Mucosa of descending colon (tissue), 3 donors: ENCODE measurements at regions not wholly inside any gene's neighbourhood (a gene's known extent, or its start where the extent isn't known, plus 50 kb on each side); places are given as distances from the start of the nearest gene placed in this dataset.

Experiments used
- ATAC-seq: fragments of 200-7000 bp; cut with Tn5 transposase; one replicate; pipeline ENCODE4 v1.9.1; 2020; ENCODE audit warnings: mild to moderate bottlenecking, moderate library complexity
- DNase-seq, 3 donors: peaks; one replicate each; pipeline ENCODE4 v3.0.0-alpha.2; 2020
- H3K36me3 ChIP-seq: fragments of 200-600 bp; one replicate; pipeline ENCODE4 v1.8.0; 2021; ENCODE audit warnings: low read depth, mild to moderate bottlenecking
- H3K4me1 ChIP-seq: fragments of 200-600 bp; one replicate; pipeline ENCODE4 v1.8.0; 2021; ENCODE audit warnings: low read depth, mild to moderate bottlenecking
- H3K4me3 ChIP-seq: fragments of 200-600 bp; one replicate; pipeline ENCODE4 v1.8.0; 2021; ENCODE audit warnings: mild to moderate bottlenecking
- H3K9me3 ChIP-seq: fragments of 200-600 bp; one replicate; pipeline ENCODE4 v1.8.0; 2021; ENCODE audit warnings: mild to moderate bottlenecking
- intact Hi-C, 2 donors: fragments of 100-400 bp; cut with DNase I in 1 of 2; cut with micrococcal nuclease in 1 of 2; formaldehyde crosslinking; loops; one replicate each; pipeline versions ENCODE4 v1.11.0 to v1.11.1; 2022; cut with DNase I, micrococcal nuclease
- TF ChIP-seq, protein P1 (sequence below): fragments of 200-600 bp; IDR thresholded peaks from one replicate; pipeline ENCODE4 v1.8.0; 2022; ENCODE audit warnings: antibody characterized with exemption, mild to moderate bottlenecking
- donor health status: DM: no; HTN: no; CAD: no; lungs with moderate emphysema.
- donor health status: DM: no; HTN: no; CAD: no.
- donor health status: DM: no; HTN: yes; CAD: no.

DNA sequence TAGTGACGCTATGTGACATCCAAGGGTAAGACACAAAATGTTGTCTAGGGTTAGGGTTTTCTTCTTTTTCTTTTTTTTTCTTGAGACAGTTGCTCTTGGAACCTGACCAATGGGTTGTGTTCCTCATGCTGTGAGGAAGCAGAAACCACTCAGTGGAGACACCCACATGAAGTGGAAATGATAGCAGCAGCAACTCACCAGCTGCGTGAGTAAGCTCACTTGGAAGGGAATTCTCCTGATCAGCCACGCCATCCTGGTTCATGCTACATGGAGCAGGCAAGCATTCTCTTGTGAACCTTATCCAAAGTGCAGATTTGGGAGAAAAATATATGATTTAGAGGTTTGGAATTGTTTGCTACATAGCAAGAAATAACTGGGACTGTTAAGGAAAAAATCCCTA, 863.7 kb downstream of the EPHA4 start:
- ATAC-seq = no peak
- intact Hi-C loops = no loop called here
- no peaks in the 10 kb centered on the region for H3K9me3 ChIP-seq
- no peaks in the 10 kb centered on the region for H3K4me1 ChIP-seq
- H3K36me3 ChIP-seq = no peaks in the 10 kb centered on the region
- H3K4me3 ChIP-seq = no peak overlapping the region
- TF ChIP-seq, protein P1, sequence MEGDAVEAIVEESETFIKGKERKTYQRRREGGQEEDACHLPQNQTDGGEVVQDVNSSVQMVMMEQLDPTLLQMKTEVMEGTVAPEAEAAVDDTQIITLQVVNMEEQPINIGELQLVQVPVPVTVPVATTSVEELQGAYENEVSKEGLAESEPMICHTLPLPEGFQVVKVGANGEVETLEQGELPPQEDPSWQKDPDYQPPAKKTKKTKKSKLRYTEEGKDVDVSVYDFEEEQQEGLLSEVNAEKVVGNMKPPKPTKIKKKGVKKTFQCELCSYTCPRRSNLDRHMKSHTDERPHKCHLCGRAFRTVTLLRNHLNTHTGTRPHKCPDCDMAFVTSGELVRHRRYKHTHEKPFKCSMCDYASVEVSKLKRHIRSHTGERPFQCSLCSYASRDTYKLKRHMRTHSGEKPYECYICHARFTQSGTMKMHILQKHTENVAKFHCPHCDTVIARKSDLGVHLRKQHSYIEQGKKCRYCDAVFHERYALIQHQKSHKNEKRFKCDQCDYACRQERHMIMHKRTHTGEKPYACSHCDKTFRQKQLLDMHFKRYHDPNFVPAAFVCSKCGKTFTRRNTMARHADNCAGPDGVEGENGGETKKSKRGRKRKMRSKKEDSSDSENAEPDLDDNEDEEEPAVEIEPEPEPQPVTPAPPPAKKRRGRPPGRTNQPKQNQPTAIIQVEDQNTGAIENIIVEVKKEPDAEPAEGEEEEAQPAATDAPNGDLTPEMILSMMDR = no peak
- DNase-seq = no peak

DNA sequence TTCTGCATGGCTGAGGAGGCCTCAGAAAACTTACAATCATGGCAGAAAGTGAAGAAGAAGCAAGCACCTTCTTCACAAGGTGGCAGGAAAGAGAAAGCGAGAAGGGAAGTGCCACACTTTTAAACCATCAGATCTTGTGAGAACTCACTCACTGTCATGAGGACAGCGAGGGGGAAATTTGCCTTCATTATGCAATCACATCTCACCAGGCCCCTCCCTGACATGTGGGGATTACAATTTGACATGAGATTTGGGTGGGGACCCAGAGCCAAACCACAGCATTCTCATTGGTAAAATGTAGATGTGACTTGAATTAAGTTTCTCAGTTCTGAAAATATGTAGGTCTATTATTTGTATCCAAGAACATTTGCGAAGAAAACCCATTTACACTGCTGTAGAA, 854.8 kb downstream of the EPHA4 start:
- Histone ChIP-seq H3K4me3 (no peak overlapping the region), H3K36me3 (no peaks in the 10 kb centered on the region), H3K4me1 (no peaks in the 10 kb centered on the region), H3K9me3 (no peaks in the 10 kb centered on the region)
- intact Hi-C loops = no loop called here
- ATAC-seq (no peak), DNase-seq (no peak)
- TF ChIP-seq, protein P1 = no peak

DNA sequence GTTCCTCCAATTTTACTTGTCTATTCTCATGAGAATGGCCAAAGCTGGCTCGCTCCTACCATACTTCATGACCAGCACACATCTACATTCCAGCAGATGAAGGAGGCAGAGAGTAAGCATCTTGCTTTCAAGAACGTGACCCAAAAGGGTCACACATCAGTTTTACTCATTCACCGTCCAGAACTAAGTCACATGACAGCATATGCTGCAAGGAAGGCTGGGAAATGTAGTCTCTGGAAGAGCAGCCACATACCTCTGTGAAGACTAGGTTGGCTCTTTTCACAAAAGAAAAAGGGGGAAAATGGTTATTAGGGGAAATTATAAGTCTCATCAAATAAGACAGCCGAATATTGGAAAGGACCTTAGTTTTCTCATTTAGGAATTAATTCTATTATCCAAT, 835.3 kb downstream of the EPHA4 start:
- no peaks in the 10 kb centered on the region for H3K36me3 ChIP-seq
- TF ChIP-seq, protein P1 = no peak
- no peaks in the 10 kb centered on the region for H3K9me3 ChIP-seq
- DNase-seq (no peak), ATAC-seq (no peak)
- intact Hi-C loops = no loop called here
- no peaks in the 10 kb centered on the region for H3K4me1 ChIP-seq
- H3K4me3 ChIP-seq = no peak overlapping the region

DNA sequence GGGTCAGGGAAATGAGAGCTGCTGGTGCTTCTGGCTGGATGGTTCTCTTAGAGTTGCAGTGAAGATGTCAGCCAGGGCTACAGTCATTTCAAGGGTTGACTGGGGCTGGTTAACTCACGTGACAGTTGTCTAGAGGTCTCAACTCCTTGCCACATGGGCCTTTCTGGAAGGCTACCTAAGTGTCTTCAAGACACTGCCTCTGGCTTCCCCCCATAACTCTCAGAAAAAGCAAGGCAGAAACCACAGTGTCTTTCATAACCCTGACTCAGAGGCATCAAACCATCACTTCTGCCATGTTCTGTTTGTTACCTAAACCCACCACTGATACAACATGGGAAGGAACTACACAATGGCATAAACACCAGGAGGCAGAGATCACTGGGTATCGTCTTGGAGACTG, 828.9 kb downstream of the EPHA4 start:
- Histone ChIP-seq H3K9me3 (no peaks in the 10 kb centered on the region), H3K36me3 (no peaks in the 10 kb centered on the region), H3K4me1 (no peaks in the 10 kb centered on the region), H3K4me3 (no peak overlapping the region)
- no peak for DNase-seq
- no peak for ATAC-seq
- TF ChIP-seq, protein P1 = no peak
- intact Hi-C loops = no loop called here

DNA sequence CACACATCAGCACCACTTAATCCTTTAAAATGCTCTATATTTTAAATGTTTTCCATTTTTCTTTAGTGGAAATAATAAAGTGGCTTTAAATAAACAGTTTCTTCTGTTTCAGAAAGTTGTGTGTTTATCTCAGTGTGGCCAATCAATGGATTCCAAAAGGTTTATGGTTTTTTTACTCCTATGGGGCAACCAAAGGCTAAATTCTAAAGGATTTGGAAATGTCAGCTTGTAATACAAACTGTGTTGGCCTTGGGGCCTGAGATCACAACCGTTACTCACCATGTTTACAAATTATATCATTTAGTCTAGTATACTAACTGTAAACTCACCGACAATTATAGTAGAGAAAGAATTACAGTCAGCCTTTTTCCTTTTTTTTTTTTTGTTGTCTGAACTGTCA, 827.2 kb downstream of the EPHA4 start:
- intact Hi-C loops = no loop called here
- DNase-seq = no peak
- H3K36me3 ChIP-seq = no peaks in the 10 kb centered on the region
- H3K4me1 ChIP-seq = no peaks in the 10 kb centered on the region
- TF ChIP-seq, protein P1 = no peak
- ATAC-seq = no peak
- H3K4me3 ChIP-seq = no peak overlapping the region
- H3K9me3 ChIP-seq = no peaks in the 10 kb centered on the region

DNA sequence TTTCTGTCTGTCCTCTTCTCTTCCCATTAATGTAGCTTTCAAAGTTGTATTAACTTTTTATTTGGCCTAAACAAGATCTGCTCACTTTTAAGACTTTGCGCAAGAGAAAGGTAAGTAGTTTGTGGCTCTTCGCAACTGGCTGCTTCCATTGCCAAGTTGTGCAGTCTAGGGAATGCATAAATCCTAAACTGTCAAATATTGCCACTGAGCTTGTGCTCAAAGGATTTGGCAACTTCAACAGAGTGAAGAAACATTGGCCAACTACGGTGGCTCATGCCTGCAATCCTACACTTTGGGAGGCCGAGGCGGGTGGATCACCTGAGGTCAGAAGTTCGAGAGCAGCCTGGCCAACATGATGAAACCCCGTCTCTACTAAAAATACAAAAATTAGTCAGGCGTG, 826.4 kb downstream of the EPHA4 start:
- Histone ChIP-seq H3K4me3 (no peak overlapping the region), H3K9me3 (no peaks in the 10 kb centered on the region), H3K4me1 (no peaks in the 10 kb centered on the region), H3K36me3 (no peaks in the 10 kb centered on the region)
- intact Hi-C loops = no loop called here
- no peak for ATAC-seq
- DNase-seq = no peak
- TF ChIP-seq, protein P1 = no peak
